Stimulated activated CD4-positive, alpha-beta T cell treated with anti-CD3 and anti-CD28 coated beads, Interleukin-2, amount 100 ng/mL, for 4 hours (primary cell): ENCODE measurements at regions not wholly inside any gene's neighbourhood (a gene's known extent, or its start where the extent isn't known, plus 50 kb on each side); places are given as distances from the start of the nearest gene placed in this dataset.
"Not testable (repeated sequence)": the region's sequence is repeated elsewhere in the genome, so short reads cannot be mapped to it uniquely, and the experiment has no call there.

Experiments
- DNase-seq: peaks from one replicate; pipeline ENCODE4 v3.0.0-alpha.2; 2020; ENCODE audit warnings: low read depth

- no peak for DNase-seq
Observed at GRCh38 chr2:226327830-226328229, 471.8 kb downstream of the IRS1 start.

GRCh38 chr2:226325526-226325925 lies 474.1 kb downstream of the IRS1 start:
- DNase-seq = no peak

GRCh38 chr2:226320076-226320948 lies 479.3 kb downstream of the IRS1 start:
- DNase-seq = no peak

GRCh38 chr2:226317970-226318369 lies 481.6 kb downstream of the IRS1 start:
- no peak for DNase-seq

- DNase-seq = no peak
Observed at GRCh38 chr2:226313060-226313459, 486.6 kb downstream of the IRS1 start.

- DNase-seq = no peak
Observed at GRCh38 chr2:226312155-226312554, 487.5 kb downstream of the IRS1 start.

- no peak for DNase-seq
Observed at GRCh38 chr2:226310146-226310545, 489.5 kb downstream of the IRS1 start.

- no peak for DNase-seq
Observed at GRCh38 chr2:226308986-226309385, 490.6 kb downstream of the IRS1 start.

GRCh38 chr2:226308323-226308680 lies 491.3 kb downstream of the IRS1 start:
- DNase-seq = no peak

GRCh38 chr2:226307487-226308322 lies 491.9 kb downstream of the IRS1 start:
- DNase-seq = no peak

- DNase-seq = no peak
Observed at GRCh38 chr2:226306969-226307368, 492.7 kb downstream of the IRS1 start.

GRCh38 chr2:226304308-226304707 lies 495.3 kb downstream of the IRS1 start:
- no peak for DNase-seq

- DNase-seq = no peak
Observed at GRCh38 chr2:226303707-226304106, 495.9 kb downstream of the IRS1 start.

GRCh38 chr2:226300196-226300886 lies 499.3 kb downstream of the IRS1 start:
- DNase-seq = no peak

- no peak for DNase-seq
Observed at GRCh38 chr2:226299771-226300170, 499.8 kb downstream of the IRS1 start.

GRCh38 chr2:226295681-226296080 lies 503.9 kb downstream of the IRS1 start:
- DNase-seq = no peak

- no peak for DNase-seq
Observed at GRCh38 chr2:226295123-226295522, 504.5 kb downstream of the IRS1 start.

- DNase-seq = not testable (repeated sequence)
Observed at GRCh38 chr2:226291281-226291680, 508.3 kb downstream of the IRS1 start.

- DNase-seq = no peak
Observed at GRCh38 chr2:226286916-226287315, 512.7 kb downstream of the IRS1 start.

GRCh38 chr2:226283796-226284195 lies 515.8 kb downstream of the IRS1 start:
- DNase-seq = no peak

- no peak for DNase-seq
Observed at GRCh38 chr2:226282151-226282550, 517.5 kb downstream of the IRS1 start.

- not testable (repeated sequence) for DNase-seq
Observed at GRCh38 chr2:226280136-226280535, 519.5 kb downstream of the IRS1 start.

GRCh38 chr2:226275215-226275614 lies 524.4 kb downstream of the IRS1 start:
- no peak for DNase-seq
